Activated CD8-positive, alpha-beta memory T cell treated with anti-CD3 and anti-CD28 coated beads for 48 hours (primary cell): ENCODE measurements at regions not wholly inside any gene's neighbourhood (a gene's known extent, or its start where the extent isn't known, plus 50 kb on each side); places are given as distances from the start of the nearest gene placed in this dataset.

Source experiments
- DNase-seq, 3 experiments: peaks; one replicate each; pipeline ENCODE4 v3.0.0-alpha.2; 2020; ENCODE audit warnings: low read depth in 2 of 3, low spot score in 2 of 3

DNA sequence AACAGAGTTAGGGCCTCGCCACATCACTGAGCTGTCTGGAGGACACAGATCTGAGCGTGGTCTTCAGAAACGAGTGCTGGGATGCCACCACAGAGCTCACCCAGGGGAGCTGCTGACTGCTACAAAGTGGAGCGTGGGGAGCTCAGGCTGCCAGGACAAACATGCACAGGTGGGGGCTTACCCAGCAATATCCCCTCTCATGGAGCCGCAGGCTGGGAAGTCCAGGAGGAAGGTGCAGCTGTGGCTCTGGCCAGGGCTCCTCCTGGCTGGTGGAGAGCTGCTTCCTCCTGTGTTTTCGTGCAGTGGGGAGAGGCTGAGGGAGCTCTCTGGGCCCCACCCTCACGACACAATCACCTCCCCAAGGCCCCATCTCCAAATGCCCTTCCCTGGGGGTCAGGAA, 368.6 kb upstream of the IRX4 start:
- no peak for DNase-seq

DNA sequence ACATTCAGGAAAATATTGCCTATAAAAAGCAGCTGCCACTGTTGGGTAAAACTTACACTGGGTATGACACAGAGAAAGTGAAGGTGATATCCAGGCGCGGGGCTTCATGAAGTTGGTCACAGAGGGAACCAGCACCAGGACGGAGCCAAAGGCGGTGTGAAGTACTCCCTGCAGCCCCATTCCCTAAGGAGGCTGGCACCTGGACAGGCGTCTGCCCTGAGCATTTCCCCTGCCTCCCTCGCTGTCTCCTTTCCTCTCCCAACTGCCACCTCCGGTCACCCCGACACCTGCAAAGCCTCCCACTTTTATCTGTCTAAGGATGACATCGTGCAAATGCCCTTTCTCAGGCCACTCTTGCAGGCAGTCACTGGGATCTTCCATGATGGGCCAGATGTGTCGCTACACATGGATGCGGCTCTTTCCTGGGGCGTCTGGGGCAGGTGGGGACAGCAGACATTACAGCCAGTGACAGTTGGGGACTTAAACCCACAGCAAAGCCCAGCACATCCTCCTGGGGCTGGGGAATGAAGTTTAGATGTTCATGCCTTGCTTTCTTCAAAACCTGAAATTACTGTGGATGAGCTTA, 367.7 kb upstream of the IRX4 start:
- DNase-seq, result no peak

DNA sequence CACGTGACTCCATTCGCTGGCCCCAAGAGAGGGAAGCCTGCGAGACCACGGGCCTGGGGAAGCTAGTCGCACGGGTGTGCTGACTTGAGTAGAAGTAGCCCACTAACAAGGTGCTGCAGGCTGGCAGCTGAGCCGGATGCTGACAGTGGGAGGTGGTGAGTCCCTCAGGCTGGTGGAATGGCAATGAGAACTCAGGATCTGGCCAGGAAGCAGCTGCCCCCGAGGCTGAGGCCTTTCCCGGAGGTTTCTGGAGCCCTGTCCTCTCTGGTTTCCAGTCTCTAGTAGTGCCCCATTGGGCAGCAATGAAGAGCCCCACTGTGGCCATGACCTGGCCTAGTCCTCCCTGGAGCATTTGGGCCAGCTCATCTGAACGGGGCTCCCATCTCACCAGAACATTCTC, 366.7 kb upstream of the IRX4 start:
- DNase-seq, result no peak

DNA sequence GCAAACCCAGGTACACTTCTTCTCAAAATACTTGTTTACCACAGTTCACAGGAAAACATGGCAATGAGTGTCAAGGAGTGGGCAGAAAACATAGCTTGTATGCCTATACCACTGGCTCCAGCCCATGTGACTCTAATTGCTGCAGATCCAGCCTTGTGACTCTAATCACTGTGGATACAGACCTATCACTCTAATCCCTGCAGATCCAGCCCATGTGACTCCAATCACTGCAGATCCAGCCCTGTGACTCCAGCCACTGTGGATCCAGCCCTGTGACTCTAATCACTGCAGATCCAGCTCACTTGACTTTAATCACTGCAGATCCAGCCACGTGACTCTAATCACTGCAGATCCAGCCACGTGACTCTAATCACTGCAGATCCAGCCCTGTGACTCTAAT, 366.3 kb upstream of the IRX4 start:
- no peak for DNase-seq

DNA sequence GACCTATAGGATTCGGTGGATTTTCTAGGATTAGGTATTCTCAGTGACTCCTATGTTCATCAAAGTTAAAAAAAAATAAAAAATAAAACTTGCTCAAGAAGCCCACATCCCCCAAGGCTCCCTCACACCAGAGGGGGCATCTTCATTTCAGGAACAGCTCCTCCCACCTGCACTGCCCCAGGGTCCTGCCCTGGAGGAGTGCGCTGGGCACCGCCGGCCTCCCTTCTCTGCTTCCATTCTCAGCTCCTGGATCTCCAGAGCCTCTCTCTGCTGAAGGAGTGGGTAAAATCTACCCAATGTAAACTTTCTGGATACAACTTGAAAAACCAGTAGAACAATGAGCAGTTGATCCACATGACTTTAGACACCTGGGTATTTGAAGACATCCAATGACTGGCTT, 359.8 kb upstream of the IRX4 start:
- DNase-seq, result no peak

DNA sequence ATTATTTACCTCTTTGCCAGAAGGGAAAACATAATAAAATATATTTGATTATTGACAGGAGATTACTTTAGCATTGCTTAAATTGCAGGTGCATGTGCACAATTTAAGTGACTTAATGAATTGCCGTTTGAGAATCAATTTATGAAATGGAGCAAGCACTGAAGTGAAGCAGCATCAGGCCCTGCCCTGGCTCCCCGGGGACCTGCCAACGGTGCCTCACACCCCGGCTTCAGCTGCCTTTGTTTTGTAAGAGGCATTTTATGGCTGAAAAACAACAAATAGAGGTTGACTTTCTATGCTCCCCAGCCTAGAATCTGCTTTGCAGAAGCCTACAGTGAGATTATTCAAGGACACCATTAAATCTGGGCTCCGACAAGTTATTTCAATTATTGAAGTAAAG, 359.1 kb upstream of the IRX4 start:
- no peak for DNase-seq

DNA sequence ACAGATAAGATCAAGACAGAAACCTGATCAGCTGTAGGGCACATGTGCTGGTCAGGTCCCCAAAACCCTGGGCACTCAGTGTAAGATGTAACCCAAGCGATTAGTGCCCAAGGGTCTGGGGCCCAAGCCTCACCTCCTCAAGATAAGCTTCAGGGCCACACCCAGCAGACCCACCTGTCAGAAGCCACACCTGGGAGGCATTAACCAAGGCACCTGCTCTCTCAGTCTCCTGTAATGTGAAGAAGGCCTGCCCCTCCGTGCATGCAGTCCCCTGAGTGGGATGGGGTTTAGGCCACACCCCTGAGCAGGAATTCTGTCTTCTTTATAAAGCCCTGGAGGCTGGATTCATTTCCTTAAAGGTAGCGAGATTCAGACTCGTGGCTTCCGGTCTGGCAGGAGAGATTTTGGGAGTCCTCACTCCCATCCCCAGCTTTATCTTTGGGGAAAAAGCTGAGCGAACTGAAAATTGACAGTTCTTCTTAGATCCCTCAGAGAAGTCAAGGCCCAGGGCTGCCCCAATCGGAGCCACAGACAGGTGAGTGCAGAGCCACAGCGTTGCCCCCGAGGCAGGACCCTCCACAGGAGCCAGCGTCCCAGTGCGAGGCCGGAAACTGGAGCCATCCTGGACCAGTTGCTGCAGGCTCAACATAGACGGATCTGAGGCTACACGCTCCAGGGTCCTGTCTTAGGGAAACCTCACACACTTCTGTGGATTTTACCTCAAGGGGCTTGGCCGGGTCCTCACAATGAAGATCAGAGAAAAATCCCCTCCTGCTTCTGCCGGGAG, 357.6 kb upstream of the IRX4 start:
- no peak for DNase-seq

DNA sequence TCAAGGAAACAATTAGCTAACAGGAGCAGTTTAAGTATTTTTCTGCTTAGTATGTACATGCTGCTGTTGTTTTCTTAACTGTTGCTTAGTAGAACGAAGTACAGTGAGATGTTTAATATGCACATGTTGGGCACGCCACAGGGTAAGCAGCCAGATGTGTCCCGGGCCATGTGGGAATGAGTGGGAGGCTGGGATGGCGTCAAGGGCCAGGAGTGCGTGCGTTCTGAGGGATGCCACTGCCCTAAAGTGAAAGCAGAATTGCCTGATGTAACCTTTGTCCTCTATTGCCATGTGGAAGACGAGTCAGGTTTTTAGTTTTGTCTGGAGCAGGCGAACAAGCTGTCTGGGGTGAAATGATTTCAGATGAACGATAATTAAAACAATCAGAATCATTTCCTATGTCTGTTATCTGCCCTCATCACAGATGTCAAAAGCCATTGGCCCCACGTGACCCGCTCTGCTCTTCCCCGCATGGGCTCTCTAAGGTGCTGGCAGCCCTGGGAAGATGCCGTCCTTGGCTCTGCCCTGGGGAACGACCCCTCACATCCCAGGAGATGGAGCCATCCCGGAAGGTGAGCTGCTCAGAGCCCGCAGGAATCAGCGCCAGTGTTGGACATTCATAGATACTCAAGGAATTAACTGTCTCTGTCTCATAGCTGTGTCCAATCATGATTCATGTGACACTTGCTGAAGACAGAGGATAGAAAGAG, 356.6 kb upstream of the IRX4 start:
- DNase-seq, result no peak

DNA sequence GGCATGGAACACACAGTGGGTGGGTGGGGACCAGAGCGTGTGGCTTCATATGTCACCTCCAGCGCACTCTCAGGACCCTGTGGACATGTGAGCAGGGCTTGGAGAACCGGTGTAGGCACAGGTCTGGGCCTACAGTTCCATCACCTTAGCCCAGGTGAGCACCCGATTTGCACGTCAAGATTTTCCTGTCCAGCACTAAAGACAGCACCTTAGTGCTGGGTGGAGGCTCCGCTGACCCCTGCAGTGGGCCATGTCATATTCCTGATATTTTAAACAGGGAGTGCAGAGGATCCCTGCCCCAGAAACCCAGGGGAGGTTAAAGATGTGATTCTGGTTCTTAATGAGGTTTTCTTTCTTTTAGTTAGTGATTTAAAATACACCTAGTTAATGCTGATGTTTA, 356.0 kb upstream of the IRX4 start:
- DNase-seq, result no peak

DNA sequence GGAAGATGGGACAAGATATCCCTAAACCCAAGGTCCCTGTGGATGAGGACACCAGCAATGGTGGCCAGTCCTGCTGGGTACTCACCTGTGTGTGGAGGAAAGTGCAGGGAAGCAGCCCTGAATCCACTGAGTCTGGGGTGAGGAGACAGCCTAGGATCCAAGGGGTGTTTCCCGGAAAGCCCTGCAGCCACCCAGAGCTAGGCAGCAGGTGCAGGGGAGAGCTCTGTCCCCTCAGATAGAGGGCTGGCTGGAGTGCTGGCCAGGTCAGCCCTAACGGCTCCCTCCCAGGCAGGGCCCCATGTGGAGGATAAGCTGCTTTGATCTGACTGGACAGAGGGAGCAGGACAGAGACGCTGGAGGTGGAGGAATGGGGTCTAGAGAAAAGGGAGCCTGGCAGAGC, 344.7 kb upstream of the IRX4 start:
- DNase-seq, result no peak

DNA sequence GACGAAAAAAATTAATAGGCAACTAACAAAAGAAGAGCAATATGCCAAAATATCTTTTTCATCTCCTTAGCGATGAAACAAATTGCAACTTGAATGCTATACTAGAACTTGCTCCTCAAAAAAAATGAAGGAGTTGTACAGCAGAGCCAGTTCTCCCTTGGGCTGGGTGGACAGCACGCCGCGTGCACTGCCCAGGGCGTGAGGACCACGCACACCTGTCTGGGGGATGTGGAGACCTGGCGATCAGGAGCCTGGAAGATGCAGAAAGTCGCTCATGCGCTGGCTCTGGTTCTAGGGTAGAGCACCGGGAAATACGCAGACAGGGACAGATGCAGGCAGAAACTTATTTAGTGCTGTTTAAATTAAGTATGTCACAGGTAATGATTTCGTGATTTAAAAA, 342.0 kb upstream of the IRX4 start:
- no peak for DNase-seq

DNA sequence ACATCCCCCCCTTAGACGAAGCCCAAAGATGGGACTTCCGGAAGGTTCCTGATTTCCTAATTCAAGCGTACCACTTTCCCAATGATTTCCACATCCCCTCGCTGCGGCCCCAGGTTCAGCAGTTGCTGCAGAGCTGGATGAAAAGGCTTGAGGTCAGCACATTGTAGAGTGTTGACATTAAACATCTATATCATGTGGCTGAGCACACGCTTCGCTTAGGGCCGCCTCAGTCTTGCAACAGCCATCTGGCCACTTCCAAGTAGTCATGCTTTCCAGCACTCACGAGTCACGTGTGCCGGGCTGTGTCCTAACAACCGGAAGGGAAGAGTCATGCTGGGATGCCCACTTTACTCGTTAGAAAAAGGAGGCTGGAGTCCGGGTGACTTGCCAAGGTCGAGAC, 340.6 kb upstream of the IRX4 start:
- no peak for DNase-seq

DNA sequence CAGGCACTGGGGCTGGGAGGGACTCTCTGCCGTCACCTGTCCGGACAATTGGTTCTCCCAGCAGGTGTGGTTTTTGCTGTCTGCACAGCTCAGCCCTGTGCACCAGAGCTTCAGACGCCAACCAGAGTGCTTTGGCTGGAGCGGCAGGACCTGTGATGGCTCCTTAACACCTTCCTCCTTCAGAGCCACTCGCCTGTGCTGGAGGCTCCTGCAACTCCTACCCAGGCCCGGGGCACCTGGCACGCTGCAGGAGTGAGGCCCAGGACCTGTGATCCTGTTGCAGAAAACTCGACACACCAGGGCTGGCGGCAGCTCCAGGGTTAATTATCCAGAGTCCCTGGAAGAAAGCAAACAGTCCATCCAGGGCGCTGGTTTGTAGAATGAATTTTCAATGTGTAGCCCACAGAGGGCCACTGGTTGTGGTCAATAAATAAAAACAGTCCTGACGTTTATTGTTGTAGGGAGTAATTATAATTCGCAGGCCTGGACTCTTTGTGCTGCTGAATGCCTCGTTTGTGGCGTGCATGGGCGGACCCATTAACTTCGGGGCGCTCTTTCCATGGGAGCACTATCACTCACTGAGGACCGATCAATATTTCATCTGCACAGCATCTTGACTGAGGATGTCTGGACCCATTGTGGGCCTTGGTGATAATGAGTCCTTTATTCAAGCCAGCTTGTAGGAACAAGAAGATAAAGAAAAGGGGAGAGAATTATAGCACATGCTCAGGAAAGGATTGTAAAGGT, 339.7 kb upstream of the IRX4 start:
- DNase-seq, result no peak

DNA sequence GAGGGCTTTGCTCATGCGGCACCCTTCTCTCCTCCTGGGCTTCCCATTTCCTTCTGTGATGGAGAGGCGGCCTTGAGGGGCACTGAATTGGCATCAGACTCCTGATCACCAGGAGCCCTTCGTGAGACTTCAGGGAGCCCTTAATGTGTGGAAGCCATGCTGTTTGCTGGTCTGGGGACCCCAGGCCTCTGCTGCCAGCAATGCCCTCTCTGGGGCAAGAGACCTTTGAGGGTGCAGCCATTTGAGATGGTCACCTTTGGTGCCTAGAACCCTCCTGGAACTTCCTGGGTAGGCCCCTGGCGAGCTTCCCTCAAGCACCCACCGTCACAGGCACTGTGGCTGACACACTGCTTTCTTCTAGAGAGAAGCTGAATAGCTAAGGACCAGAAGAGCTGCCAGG, 338.7 kb upstream of the IRX4 start:
- DNase-seq, result no peak

DNA sequence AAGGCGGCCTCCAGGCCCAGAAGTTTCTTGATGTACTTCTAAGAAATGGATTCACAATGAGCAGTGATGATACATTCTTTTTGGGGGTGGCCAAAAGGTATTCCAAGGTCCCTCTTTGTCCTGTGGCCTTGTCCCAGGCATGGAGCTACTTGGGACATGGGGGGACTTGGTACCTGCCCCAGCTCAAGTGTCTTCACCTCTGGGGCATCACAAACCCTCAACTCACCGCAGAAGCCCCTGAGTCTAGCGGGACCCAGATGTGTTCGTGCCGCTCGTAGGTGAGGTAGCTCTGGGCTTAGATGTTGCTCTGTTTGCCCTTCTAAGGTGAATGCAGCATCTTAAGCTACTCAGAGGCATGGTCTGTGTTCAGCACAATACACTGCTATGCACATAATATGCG, 338.0 kb upstream of the IRX4 start:
- no peak for DNase-seq

DNA sequence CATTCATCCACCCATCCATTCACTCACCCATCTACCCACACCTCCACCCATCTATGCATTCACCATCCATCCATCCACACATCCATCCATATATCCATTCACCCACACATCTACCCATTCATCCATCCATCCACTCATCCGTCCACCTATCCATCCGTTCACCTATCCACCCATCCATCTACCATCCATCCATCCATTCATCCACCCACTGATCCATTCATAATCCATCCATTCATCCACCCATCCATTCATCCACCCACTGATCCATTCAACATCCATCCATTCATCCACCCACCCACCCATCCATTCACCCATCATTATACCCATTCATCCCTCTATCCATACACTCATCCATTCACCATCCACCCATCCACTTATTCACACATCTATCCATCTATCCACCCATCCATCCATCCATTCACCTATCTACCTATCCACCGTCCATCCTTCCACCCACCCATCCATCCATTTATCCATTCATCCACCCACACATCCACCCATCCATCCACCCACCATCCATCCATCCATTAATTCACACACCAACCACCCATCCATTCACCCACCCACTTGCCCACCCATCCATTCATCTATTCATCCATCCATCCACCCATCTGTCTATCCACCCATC, 336.5 kb upstream of the IRX4 start:
- DNase-seq, result no peak

DNA sequence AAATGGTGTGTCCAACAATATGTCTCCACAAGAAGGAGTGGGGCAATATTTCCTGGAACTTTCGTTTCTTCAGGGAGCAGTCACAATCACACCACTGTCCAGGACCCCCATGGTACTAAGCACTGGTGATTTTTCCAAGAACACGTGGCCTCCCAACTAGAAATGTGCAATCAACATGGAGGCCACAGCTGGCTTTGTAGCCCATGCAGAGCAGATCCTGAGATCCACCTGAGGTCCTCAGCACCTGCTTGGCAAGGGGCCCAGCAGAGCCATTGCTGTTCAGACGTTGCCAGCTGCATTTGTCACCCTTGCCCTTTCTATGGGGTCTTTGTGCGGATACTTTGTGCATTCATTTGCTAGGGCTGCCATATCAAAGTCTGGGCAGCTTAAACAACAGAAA, 334.5 kb upstream of the IRX4 start:
- DNase-seq, result no peak

DNA sequence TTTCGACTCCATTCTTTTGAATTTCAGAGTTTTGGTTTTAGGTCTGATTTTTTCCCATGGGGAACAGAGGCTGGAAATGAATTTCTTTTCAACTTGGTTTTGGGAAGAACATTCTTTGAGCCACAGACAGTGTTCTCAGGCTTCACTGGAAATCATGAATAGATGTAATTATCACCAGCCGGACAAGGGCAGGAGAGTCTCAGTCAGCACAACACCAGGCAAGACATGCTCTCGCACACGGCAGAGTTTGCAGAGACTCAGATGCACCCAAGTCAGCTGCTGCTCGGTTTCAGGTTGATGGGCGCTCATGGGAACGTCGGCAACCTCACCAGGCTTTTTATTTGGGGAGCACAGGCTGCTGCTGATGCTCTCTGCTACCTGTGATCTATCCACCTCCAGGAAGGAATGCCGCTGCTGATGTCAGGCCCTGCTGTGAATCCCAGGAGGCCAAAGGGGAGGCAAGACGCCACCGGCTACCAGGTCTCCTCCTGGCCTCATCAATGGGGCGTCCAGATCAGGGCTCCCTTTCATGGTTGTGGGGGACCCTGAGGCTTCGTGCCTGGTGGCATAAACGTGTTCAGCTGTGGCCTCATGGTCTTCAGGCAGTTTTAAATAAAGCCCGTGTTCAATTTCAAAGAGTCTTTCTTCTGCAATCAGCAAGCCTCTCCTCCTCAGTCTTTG, 332.3 kb upstream of the IRX4 start:
- no peak for DNase-seq

DNA sequence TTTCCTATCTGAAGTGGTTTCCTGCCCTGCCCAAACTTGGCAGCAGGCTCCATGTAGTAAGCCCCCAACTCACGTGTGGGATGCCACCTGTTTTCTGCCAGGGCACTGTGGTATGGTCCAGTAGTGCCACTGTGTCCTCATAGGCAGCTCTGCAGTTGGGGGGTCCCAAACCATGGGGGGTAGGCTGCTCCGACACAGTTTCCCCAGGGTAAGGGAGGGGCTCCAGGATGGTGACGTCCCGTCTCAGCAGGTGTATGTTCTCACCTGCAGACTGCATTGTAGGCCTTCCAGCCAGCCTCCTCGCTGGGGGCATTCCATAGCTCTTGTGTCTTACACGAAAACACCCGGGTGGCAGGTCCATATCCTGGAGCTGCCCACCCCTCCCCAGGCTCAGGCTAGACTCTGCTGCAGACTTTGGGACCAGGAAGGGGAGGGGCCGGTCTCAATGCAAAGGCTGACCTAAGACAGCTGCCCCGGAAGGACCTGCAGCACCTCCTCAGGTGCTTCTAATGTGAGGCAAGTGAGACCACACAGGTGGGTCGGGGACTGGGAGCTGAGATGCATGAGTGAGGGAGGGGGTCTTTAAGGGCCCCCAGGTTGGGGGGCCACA, 330.5 kb upstream of the IRX4 start:
- no peak for DNase-seq

DNA sequence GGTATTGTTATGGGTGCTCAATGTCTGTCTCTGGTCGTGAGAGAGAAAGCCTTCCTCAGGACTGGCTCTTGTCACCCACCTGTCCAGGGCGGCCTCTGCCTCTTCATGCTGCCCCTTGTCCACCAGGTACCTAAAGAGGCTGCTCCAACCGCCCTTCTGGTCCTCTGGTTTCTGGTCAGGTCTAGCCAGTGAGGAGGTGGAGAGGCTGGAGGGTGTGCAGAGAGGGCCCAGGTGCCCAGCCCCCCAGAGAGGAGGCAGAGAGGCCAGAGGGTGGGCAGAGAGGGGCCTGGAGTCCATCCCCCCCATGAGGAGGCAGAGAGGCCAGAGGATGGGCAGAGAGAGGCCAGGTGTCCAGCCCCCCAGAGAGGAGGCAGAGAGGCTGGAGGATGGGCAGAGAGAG, 329.8 kb upstream of the IRX4 start:
- DNase-seq, result no peak

DNA sequence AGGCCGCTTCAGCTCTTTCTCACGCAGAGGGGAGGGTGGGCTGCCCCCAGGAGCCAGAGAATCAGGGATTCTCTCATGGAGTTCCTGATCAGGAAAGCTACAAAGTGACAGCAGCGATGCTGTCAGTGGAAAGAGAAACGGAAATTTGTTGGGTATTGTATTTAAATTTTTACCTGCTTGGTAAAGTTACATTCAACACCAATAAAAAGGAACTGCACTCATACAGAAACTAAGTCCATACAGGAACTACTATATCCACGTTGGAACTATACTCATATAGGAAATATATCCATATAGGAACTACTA, 325.5 kb upstream of the IRX4 start:
- DNase-seq, result no peak
